ENCODE measurements at regions not wholly inside any gene's neighbourhood (a gene's known extent, or its start where the extent isn't known, plus 50 kb on each side); places are given as distances from the start of the nearest gene placed in this dataset.

GRCh38 chr5:125829349-125829748, 593.9 kb upstream of the GRAMD2B start:
- DNase-seq (ENCODE audit: low read depth), result no peak
- H3K4me3 ChIP-seq (ENCODE audit: low read depth, low read length), result no peak overlapping the region
- no peaks in the 10 kb centered on the region for H3K36me3 ChIP-seq (ENCODE audit: control insufficient read depth, insufficient read depth, low read length)
- no peaks in the 10 kb centered on the region for H3K27me3 ChIP-seq (ENCODE audit: control insufficient read depth, insufficient read depth, low read length)
- TF ChIP-seq CTCF (IDR thresholded peaks at IDR 0.05; ENCODE audit: insufficient read depth, low read length, poor library complexity, severe bottlenecking), result no peak

DNA sequence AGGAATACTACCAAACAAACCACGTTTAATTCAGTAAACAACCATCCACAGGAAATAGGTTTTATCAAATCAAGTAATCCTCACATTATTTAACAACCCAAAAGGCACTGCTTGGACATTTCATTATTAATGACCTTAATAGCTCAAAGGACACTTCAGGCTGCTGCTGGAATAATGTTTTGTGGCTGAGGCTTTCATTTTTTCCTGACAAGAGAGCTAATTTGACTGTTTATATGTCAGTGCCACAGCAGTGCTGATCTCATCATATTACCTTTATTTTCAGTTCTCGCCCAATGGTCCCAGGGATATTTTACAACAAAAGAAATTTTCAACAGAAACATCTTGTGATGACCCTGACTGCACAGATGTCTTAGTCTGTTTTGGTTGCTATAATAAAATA, 589.8 kb upstream of the GRAMD2B start:
- H3K36me3 ChIP-seq (ENCODE audit: control insufficient read depth, insufficient read depth, low read length), result no peaks in the 10 kb centered on the region
- no peaks in the 10 kb centered on the region for H3K27me3 ChIP-seq (ENCODE audit: control insufficient read depth, insufficient read depth, low read length)
- TF ChIP-seq CTCF (IDR thresholded peaks at IDR 0.05; ENCODE audit: insufficient read depth, low read length, poor library complexity, severe bottlenecking), result no peak

GRCh38 chr5:125834438-125835115, 588.6 kb upstream of the GRAMD2B start:
- DNase-seq (ENCODE audit: low read depth), result no peak

More for the DNA sequence above, 589.8 kb upstream of the GRAMD2B start:
- H3K4me3 ChIP-seq (ENCODE audit: low read depth, low read length), result no peak overlapping the region
- DNase-seq (ENCODE audit: low read depth), result no peak

DNA sequence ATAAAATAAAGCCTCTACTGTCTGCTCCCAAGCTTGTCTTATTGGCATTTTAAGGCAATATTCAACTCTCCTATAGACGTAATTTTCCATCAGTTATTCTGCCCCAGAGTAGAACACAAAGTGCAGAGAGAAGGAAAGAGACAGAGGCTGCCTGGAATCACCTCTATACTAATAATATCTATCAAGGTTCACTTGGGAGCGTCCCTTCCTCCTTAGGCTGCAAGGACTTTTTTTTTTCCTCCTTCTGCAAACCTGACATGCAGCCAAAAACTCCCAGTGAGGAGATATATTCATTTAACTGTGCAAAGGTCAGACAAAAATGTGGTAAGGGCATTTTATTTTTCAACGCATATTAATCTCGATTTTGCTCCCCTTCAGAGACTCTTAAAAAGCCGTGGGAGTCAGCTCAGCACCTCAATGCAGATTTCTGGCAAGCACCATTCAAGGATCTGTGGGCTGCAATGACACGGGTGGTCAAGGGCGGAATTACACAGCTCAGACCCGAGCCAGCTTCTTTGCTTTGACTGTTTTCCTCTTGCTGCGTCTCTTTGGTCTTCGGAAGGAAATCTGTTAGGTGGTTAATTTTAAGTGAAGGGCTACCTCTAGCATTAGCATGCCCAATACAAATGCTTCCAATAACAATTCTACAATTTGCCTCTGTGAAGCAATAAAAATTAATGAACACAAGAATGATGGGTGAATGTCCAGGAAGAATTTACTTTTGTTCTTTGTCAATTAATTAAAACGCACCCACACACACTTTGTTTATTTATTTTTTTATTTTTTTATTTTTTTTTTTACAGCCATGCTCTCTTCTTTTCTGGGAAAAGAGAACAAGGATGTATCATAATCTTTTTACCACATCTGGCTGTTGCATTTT, 587.7 kb upstream of the GRAMD2B start:
- Histone ChIP-seq H3K4me3 (ENCODE audit: low read depth, low read length) (no peak overlapping the region), H3K36me3 (ENCODE audit: control insufficient read depth, insufficient read depth, low read length) (no peaks in the 10 kb centered on the region), H3K27me3 (ENCODE audit: control insufficient read depth, insufficient read depth, low read length) (no peaks in the 10 kb centered on the region)
- no peak for DNase-seq (ENCODE audit: low read depth)
- TF ChIP-seq CTCF (IDR thresholded peaks at IDR 0.05; ENCODE audit: insufficient read depth, low read length, poor library complexity, severe bottlenecking), result peak; percentile 79

More at GRCh38 chr5:125834438-125835115, 588.6 kb upstream of the GRAMD2B start:
- H3K4me3 ChIP-seq (ENCODE audit: low read depth, low read length), result no peak overlapping the region
- no peaks in the 10 kb centered on the region for H3K36me3 ChIP-seq (ENCODE audit: control insufficient read depth, insufficient read depth, low read length)
- no peak for TF ChIP-seq CTCF (IDR thresholded peaks at IDR 0.05; ENCODE audit: insufficient read depth, low read length, poor library complexity, severe bottlenecking)
- H3K27me3 ChIP-seq (ENCODE audit: control insufficient read depth, insufficient read depth, low read length), result no peaks in the 10 kb centered on the region

- no peaks in the 10 kb centered on the region for H3K27me3 ChIP-seq (ENCODE audit: control insufficient read depth, insufficient read depth, low read length)
- no peak overlapping the region for H3K4me3 ChIP-seq (ENCODE audit: low read depth, low read length)
- no peak for DNase-seq (ENCODE audit: low read depth)
- no peaks in the 10 kb centered on the region for H3K36me3 ChIP-seq (ENCODE audit: control insufficient read depth, insufficient read depth, low read length)
- TF ChIP-seq CTCF (IDR thresholded peaks at IDR 0.05; ENCODE audit: insufficient read depth, low read length, poor library complexity, severe bottlenecking), result no peak
These were observed 587.0 kb upstream of the GRAMD2B start for GRCh38 chr5:125836256-125836655.

Measured in kidney epithelial cell (primary cell).